ENCODE measurements at regions not wholly inside any gene's neighbourhood (a gene's known extent, or its start where the extent isn't known, plus 50 kb on each side); places are given as distances from the start of the nearest gene placed in this dataset.

- Histone ChIP-seq H3K79me2 (ENCODE audit: insufficient read depth, low read length) (no peaks in the 10 kb centered on the region), H2BK15ac (ENCODE audit: low read depth, low read length) (no peak overlapping the region), H2BK5ac (ENCODE audit: insufficient read length, low read length) (no peak overlapping the region), H3K56ac (ENCODE audit: insufficient read length, low read depth, low read length) (no peak overlapping the region), H4K8ac (replicated peaks; ENCODE audit: insufficient read length, low read depth, low read length) (no peak overlapping the region), H4K5ac (ENCODE audit: insufficient read length, low read depth, low read length) (no peak overlapping the region), H3K23ac (ENCODE audit: insufficient read length, low read depth, low read length) (no peak overlapping the region), H2BK12ac (ENCODE audit: insufficient read length, low read depth, low read length) (no peak overlapping the region), H3K27me3 (ENCODE audit: insufficient read depth, low read length) (no peaks in the 10 kb centered on the region), H3K9ac (ENCODE audit: extremely low read depth, insufficient read length, low read length) (no peak overlapping the region), H3K18ac (ENCODE audit: insufficient read length, low read depth, low read length) (no peak overlapping the region), H3T11ph (ENCODE audit: low read length) (no peak overlapping the region), H3K14ac (ENCODE audit: insufficient read depth, low read length) (no peak overlapping the region), H3K4me1 (ENCODE audit: insufficient read depth, low read length) (no peaks in the 10 kb centered on the region), H4K20me1 (ENCODE audit: control insufficient read depth, insufficient read depth, insufficient read length) (no peaks in the 10 kb centered on the region), H3K79me1 (ENCODE audit: insufficient read depth, low read depth, low read length, poor library complexity, severe bottlenecking) (no peaks in the 10 kb centered on the region), H3K9me3 (ENCODE audit: control insufficient read depth, low read depth, low read length) (no peaks in the 10 kb centered on the region), H3K4me2 (ENCODE audit: insufficient read depth, insufficient read length, low read length) (no peak overlapping the region), H2BK120ac (ENCODE audit: low read depth, low read length, poor library complexity, severe bottlenecking) (no peak overlapping the region), H3K23me2 (ENCODE audit: insufficient read length, low read depth, low read length, poor library complexity, severe bottlenecking) (no peaks in the 10 kb centered on the region), H4K91ac (ENCODE audit: insufficient read length, low read depth, low read length) (no peak overlapping the region), H2AFZ (ENCODE audit: low read length) (no peak overlapping the region), H3K27ac (ENCODE audit: insufficient read length, low read depth, low read length) (no peak overlapping the region), H2AK5ac (ENCODE audit: insufficient read length, low read length) (no peak overlapping the region), H3K4ac (ENCODE audit: low read depth, low read length) (no peak overlapping the region), H2BK20ac (ENCODE audit: low read depth, low read length, poor library complexity, severe bottlenecking) (no peak overlapping the region)
- Mint-ChIP-seq H3K27ac (no peak overlapping the region), H3K36me3 (ENCODE audit: insufficient read depth in 1 of 3, low read depth in 3 of 3) (no peaks in the 10 kb centered on the region), H3K4me1 (no peaks in the 10 kb centered on the region), H3K4me3 (no peak overlapping the region), H3K27me3 (ENCODE audit: low read depth) (peaks cover 1% of the 10 kb centered on the region; the same call in 1 of the 2 replicates), H3K9me3 (no peaks in the 10 kb centered on the region)
- no CpG with 5 or more reads among the region's 1 CpG for WGBS (ENCODE audit: extremely low coverage, insufficient read length, low lambda C conversion rate)
- no peak for DNase-seq
- no peak for TF ChIP-seq CTCF (conservative IDR thresholded peaks at IDR 0.05)
These were observed 104.9 kb upstream of the NT5E start for GRCh38 chr6:85344996-85345395.

All from H9 (cell line).